MM.1S (cell line): ENCODE measurements at regions not wholly inside any gene's neighbourhood (a gene's known extent, or its start where the extent isn't known, plus 50 kb on each side); places are given as distances from the start of the nearest gene placed in this dataset.

Experiments
- DNase-seq: peaks from one replicate; pipeline ENCODE4 v3.0.0-alpha.2; 2015
- H2AFZ ChIP-seq: fragments of 300-600 bp; sonication (generic); 2 replicates; pipeline ENCODE4 v1.6.0; 2016; ENCODE audit warnings: antibody characterized with exemption, low read length
- H3F3A ChIP-seq: fragments of 300-600 bp; sonication (generic); 2 replicates; pipeline ENCODE4 v1.6.1; 2016; ENCODE audit warnings: mild to moderate bottlenecking, antibody characterized with exemption, low read length, moderate library complexity, mixed read lengths; ENCODE audit not compliant: insufficient read depth
- H3K27ac ChIP-seq: fragments of 300-600 bp; sonication (generic); 2 replicates; pipeline ENCODE4 v1.5.1; 2016; ENCODE audit warnings: mild to moderate bottlenecking, low read length
- H3K27me3 ChIP-seq: fragments of 300-600 bp; sonication (generic); replicated peaks from 2 replicates; pipeline ENCODE4 v1.6.0; 2016; ENCODE audit warnings: low read length; ENCODE audit not compliant: insufficient read depth
- H3K36me3 ChIP-seq: fragments of 300-600 bp; sonication (generic); replicated peaks from 2 replicates; pipeline ENCODE4 v1.6.1; 2016; ENCODE audit warnings: mild to moderate bottlenecking, low read length, mixed read lengths; ENCODE audit not compliant: insufficient read depth
- H3K4me1 ChIP-seq: fragments of 300-600 bp; sonication (generic); 2 replicates; pipeline ENCODE4 v1.6.1; 2016; ENCODE audit warnings: low read length, mixed read lengths
- H3K4me2 ChIP-seq: fragments of 300-600 bp; sonication (generic); 2 replicates; pipeline ENCODE4 v1.6.0; 2016; ENCODE audit warnings: low read depth, low read length
- H3K4me3 ChIP-seq: fragments of 300-600 bp; sonication (generic); 2 replicates; pipeline ENCODE4 v1.5.1; 2016; ENCODE audit warnings: low read length, mixed read lengths
- H3K79me2 ChIP-seq: fragments of 300-600 bp; sonication (generic); 2 replicates; pipeline ENCODE4 v1.6.1; 2016; ENCODE audit warnings: mixed run types, low read length, mixed read lengths
- H3K9ac ChIP-seq: fragments of 300-600 bp; sonication (generic); 2 replicates; pipeline ENCODE4 v1.6.1; 2016; ENCODE audit warnings: low read length, mixed read lengths
- H3K9me2 ChIP-seq: fragments of 300-600 bp; sonication (generic); replicated peaks from 2 replicates; pipeline ENCODE4 v1.6.1; 2016; ENCODE audit warnings: mild to moderate bottlenecking, low read length, mixed read lengths; ENCODE audit not compliant: insufficient read depth
- H3K9me3 ChIP-seq: fragments of 300-600 bp; sonication (generic); replicated peaks from 2 replicates; pipeline ENCODE4 v1.6.1; 2016; ENCODE audit warnings: mild to moderate bottlenecking, low read length, mixed read lengths; ENCODE audit not compliant: insufficient read depth
- H4K20me1 ChIP-seq: fragments of 300-600 bp; sonication (generic); 2 replicates; pipeline ENCODE4 v1.6.1; 2016; ENCODE audit warnings: mild to moderate bottlenecking, low read length, moderate library complexity, mixed read lengths; ENCODE audit not compliant: insufficient read depth
- EZH2 ChIP-seq: fragments of 300-600 bp; sonication (generic); optimal IDR thresholded peaks from 2 replicates; pipeline ENCODE3; 2017; ENCODE audit warnings: low read depth, mild to moderate bottlenecking, antibody characterized with exemption, low read length, mixed read lengths
- EZH2phosphoT487 ChIP-seq: fragments of 300-600 bp; sonication (generic); IDR thresholded peaks from 2 replicates; pipeline ENCODE4 v1.6.1; 2018; ENCODE audit warnings: antibody characterized with exemption, low read length
- TF ChIP-seq, protein P1 (sequence below): fragments of 300-600 bp; sonication (generic); IDR thresholded peaks from 2 replicates; pipeline ENCODE4 v1.5.1; 2016; ENCODE audit warnings: antibody characterized with exemption, low read length, mixed read lengths

DNA sequence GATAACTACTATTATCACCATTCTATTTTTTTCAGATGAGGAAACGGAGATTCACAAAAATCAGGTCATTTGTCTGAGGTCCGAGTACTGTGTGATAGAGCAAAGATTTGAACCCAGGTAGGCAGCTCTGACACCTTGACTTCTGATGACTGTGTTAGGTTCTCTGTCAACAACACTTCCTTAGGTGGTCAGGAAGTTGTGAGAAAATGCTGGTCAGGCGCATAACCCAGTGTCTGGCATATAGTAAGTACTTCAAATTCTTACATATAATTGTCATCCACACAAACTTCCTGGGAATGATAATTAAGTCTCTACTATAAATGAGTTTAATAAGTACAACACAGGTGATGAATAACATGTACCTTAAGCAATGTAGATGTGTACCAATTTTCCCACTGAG, 381.5 kb downstream of the NEBL start:
- Histone ChIP-seq H3F3A (no peaks in the 10 kb centered on the region), H3K4me1 (no peaks in the 10 kb centered on the region), H3K9me3 (no peaks in the 10 kb centered on the region), H3K4me2 (no peak overlapping the region), H3K9me2 (no peaks in the 10 kb centered on the region), H3K27me3 (no peaks in the 10 kb centered on the region), H3K27ac (no peak overlapping the region), H3K79me2 (no peaks in the 10 kb centered on the region), H4K20me1 (no peaks in the 10 kb centered on the region), H3K4me3 (no peak overlapping the region), H3K36me3 (no peaks in the 10 kb centered on the region), H2AFZ (no peak overlapping the region), H3K9ac (no peak overlapping the region)
- DNase-seq, result no peak
- no peak for TF ChIP-seq EZH2phosphoT487
- TF ChIP-seq EZH2, result no peak
- TF ChIP-seq, protein P1, sequence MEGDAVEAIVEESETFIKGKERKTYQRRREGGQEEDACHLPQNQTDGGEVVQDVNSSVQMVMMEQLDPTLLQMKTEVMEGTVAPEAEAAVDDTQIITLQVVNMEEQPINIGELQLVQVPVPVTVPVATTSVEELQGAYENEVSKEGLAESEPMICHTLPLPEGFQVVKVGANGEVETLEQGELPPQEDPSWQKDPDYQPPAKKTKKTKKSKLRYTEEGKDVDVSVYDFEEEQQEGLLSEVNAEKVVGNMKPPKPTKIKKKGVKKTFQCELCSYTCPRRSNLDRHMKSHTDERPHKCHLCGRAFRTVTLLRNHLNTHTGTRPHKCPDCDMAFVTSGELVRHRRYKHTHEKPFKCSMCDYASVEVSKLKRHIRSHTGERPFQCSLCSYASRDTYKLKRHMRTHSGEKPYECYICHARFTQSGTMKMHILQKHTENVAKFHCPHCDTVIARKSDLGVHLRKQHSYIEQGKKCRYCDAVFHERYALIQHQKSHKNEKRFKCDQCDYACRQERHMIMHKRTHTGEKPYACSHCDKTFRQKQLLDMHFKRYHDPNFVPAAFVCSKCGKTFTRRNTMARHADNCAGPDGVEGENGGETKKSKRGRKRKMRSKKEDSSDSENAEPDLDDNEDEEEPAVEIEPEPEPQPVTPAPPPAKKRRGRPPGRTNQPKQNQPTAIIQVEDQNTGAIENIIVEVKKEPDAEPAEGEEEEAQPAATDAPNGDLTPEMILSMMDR, result no peak

DNA sequence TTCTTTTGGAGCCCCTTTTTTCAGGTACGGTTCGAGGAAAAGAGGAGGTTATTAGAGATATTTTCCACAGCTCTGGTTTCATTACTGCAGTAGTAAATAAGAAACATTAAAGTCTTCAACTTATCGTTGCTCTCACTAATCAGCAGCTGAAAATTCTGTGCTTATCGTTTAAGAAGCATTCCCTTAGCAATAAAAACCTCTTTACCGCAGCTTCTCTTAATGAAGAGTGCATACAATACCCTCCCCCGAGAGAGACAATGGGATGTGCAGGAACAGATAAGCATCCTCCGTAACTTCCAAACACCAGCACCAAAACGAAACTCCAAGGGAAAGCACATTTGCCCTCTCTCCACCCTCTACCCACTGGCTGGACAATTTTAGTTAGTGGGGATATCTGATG, 384.5 kb downstream of the NEBL start:
- Histone ChIP-seq H3K36me3 (no peaks in the 10 kb centered on the region), H3K9ac (no peak overlapping the region), H3K4me2 (no peak overlapping the region), H4K20me1 (no peaks in the 10 kb centered on the region), H3K9me2 (no peaks in the 10 kb centered on the region), H2AFZ (no peak overlapping the region), H3K4me1 (no peaks in the 10 kb centered on the region), H3K4me3 (no peak overlapping the region), H3K27me3 (no peaks in the 10 kb centered on the region), H3F3A (no peaks in the 10 kb centered on the region), H3K79me2 (no peaks in the 10 kb centered on the region), H3K27ac (no peak overlapping the region), H3K9me3 (no peaks in the 10 kb centered on the region)
- DNase-seq, result no peak
- TF ChIP-seq EZH2 (no peak), EZH2phosphoT487 (no peak)
- TF ChIP-seq, protein P1, result no peak

DNA sequence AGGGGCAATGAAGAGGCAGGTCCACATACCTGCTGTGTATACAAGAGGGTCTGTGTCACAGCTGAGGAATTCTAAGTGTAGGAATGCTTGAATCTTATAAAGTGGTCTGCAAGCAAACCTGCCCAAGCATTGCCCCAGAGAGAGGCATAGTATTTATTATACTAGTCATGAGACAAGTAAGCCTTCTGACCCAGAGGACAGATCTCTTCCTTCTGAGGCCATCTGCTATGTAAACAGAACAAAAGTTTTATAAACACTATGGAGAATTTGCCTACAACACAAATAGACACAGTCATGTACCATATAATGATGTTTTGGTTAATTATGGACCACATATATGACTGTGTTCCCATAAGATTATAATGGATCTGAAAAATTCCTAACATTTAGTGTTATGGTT, 388.2 kb downstream of the NEBL start:
- Histone ChIP-seq H3K9ac (no peak overlapping the region), H3K79me2 (no peaks in the 10 kb centered on the region), H3K27me3 (no peaks in the 10 kb centered on the region), H3K27ac (no peak overlapping the region), H3K4me1 (no peaks in the 10 kb centered on the region), H4K20me1 (no peaks in the 10 kb centered on the region), H3K4me2 (no peak overlapping the region), H3F3A (no peaks in the 10 kb centered on the region), H3K36me3 (no peaks in the 10 kb centered on the region), H3K9me3 (no peaks in the 10 kb centered on the region), H3K4me3 (no peak overlapping the region), H3K9me2 (no peaks in the 10 kb centered on the region), H2AFZ (no peak overlapping the region)
- no peak for DNase-seq
- TF ChIP-seq EZH2phosphoT487, result no peak
- no peak for TF ChIP-seq EZH2
- TF ChIP-seq, protein P1, result no peak
